Astrocyte (in vitro differentiated cells and primary cell): ENCODE measurements at regions not wholly inside any gene's neighbourhood (a gene's known extent, or its start where the extent isn't known, plus 50 kb on each side); places are given as distances from the start of the nearest gene placed in this dataset.

Source experiments
- DNase-seq: peaks from one replicate; pipeline ENCODE4 v3.0.0-alpha.2; 2010; ENCODE audit warnings: low read depth
- FAIRE-seq: peaks from 2 replicates; lab custom pipeline; 2011; peaks lifted over from hg19 to GRCh38; lab: Jason Lieb, UNC
- H2AFZ ChIP-seq: 2 replicates; pipeline ENCODE4 v1.6.0; 2012; ENCODE audit warnings: low read depth, low read length, inconsistent platforms
- H3K27ac ChIP-seq: 2 replicates; pipeline ENCODE4 v1.5.1; 2011; ENCODE audit warnings: low read depth, low read length, inconsistent platforms
- H3K27me3 ChIP-seq: 2 replicates; pipeline ENCODE4 v1.6.0; 2011; ENCODE audit warnings: low read length, inconsistent platforms; ENCODE audit not compliant: insufficient read depth
- H3K36me3 ChIP-seq: 2 replicates; pipeline ENCODE4 v1.5.1; 2011; ENCODE audit warnings: low read length, inconsistent platforms; ENCODE audit not compliant: insufficient read depth
- H3K4me1 ChIP-seq: 2 replicates; pipeline ENCODE4 v1.5.1; 2011; ENCODE audit warnings: low read length, inconsistent platforms; ENCODE audit not compliant: insufficient read depth
- H3K4me2 ChIP-seq: 2 replicates; pipeline ENCODE4 v1.6.0; 2012; ENCODE audit warnings: low read length, inconsistent platforms
- H3K4me3 ChIP-seq: 2 replicates; pipeline ENCODE4 v1.5.1; 2011; ENCODE audit warnings: low read depth, mild to moderate bottlenecking, low read length, inconsistent platforms; ENCODE audit not compliant: insufficient read depth
- H3K79me2 ChIP-seq: 2 replicates; pipeline ENCODE4 v1.6.0; 2012; ENCODE audit warnings: mild to moderate bottlenecking, low read length, inconsistent platforms; ENCODE audit not compliant: insufficient read depth
- H3K9ac ChIP-seq: 2 replicates; pipeline ENCODE4 v1.6.0; 2012; ENCODE audit warnings: mild to moderate bottlenecking, low read length, inconsistent platforms
- H3K9me3 ChIP-seq: 2 replicates; pipeline ENCODE4 v1.5.1; 2012; ENCODE audit warnings: low read depth, mild to moderate bottlenecking, low read length, inconsistent platforms; ENCODE audit not compliant: insufficient read depth
- H4K20me1 ChIP-seq: 2 replicates; pipeline ENCODE4 v1.6.0; 2012; ENCODE audit warnings: low read length, inconsistent platforms; ENCODE audit not compliant: insufficient read depth
- H3K27ac Mint-ChIP-seq: one replicate; pipeline ENCODE4 v1.8.0; 2021; ENCODE audit warnings: mild to moderate bottlenecking, mixed read lengths; ENCODE audit not compliant: unreplicated experiment
- H3K27me3 Mint-ChIP-seq: one replicate; pipeline ENCODE4 v1.8.0; 2021; ENCODE audit warnings: low read depth, mixed read lengths; ENCODE audit not compliant: unreplicated experiment
- H3K36me3 Mint-ChIP-seq: one replicate; pipeline ENCODE4 v1.8.0; 2021; ENCODE audit warnings: low read depth, mixed read lengths; ENCODE audit not compliant: unreplicated experiment
- H3K4me1 Mint-ChIP-seq: one replicate; pipeline ENCODE4 v1.8.0; 2021; ENCODE audit warnings: low read depth, mixed read lengths; ENCODE audit not compliant: unreplicated experiment
- H3K4me3 Mint-ChIP-seq: one replicate; pipeline ENCODE4 v1.8.0; 2021; ENCODE audit warnings: mild to moderate bottlenecking, moderate library complexity, mixed read lengths; ENCODE audit not compliant: unreplicated experiment
- H3K9me3 Mint-ChIP-seq: one replicate; pipeline ENCODE4 v1.8.0; 2021; ENCODE audit warnings: mild to moderate bottlenecking, mixed read lengths; ENCODE audit not compliant: unreplicated experiment
- CTCF ChIP-seq: IDR thresholded peaks from 2 replicates; pipeline ENCODE4 v1.5.1; 2011; ENCODE audit warnings: low read depth, mild to moderate bottlenecking, inconsistent platforms, low read length, moderate library complexity; ENCODE audit not compliant: insufficient read depth
- EZH2 ChIP-seq: IDR thresholded peaks from 2 replicates; pipeline ENCODE4 v1.6.1; 2012; ENCODE audit warnings: mild to moderate bottlenecking, low read length, inconsistent platforms; ENCODE audit not compliant: insufficient read depth

GRCh38 chr2:82043867-82044266 is 1739.3 kb upstream of the LRRTM1 start:
- H3K27ac ChIP-seq = no peak overlapping the region
- H4K20me1 ChIP-seq = no peaks in the 10 kb centered on the region
- no peaks in the 10 kb centered on the region for H3K27me3 ChIP-seq
- H3K36me3 ChIP-seq = no peaks in the 10 kb centered on the region
- no peak overlapping the region for H3K4me3 ChIP-seq
- Mint-ChIP-seq H3K4me3 (no peak overlapping the region), H3K36me3 (no peaks in the 10 kb centered on the region), H3K4me1 (no peaks in the 10 kb centered on the region), H3K27ac (no peak overlapping the region), H3K27me3 (no peaks in the 10 kb centered on the region), H3K9me3 (no peaks in the 10 kb centered on the region)
- no peaks in the 10 kb centered on the region for H3K4me1 ChIP-seq
- TF ChIP-seq CTCF (no peak), EZH2 (no peak)
- H3K4me2 ChIP-seq = no peak overlapping the region
- FAIRE-seq (no peak), DNase-seq (no peak)
- H3K9ac ChIP-seq = no peak overlapping the region
- H3K79me2 ChIP-seq = no peaks in the 10 kb centered on the region
- no peak overlapping the region for H2AFZ ChIP-seq
- H3K9me3 ChIP-seq = peaks cover 9% of the 10 kb centered on the region

- no peaks in the 10 kb centered on the region for H3K36me3 ChIP-seq
- peaks cover 3% of the 10 kb centered on the region for H3K9me3 ChIP-seq
- H4K20me1 ChIP-seq = no peaks in the 10 kb centered on the region
- H2AFZ ChIP-seq = no peak overlapping the region
- H3K9me3 Mint-ChIP-seq = peaks cover 2% of the 10 kb centered on the region
- no peak overlapping the region for H3K9ac ChIP-seq
- TF ChIP-seq EZH2 (no peak), CTCF (no peak)
- no peak overlapping the region for H3K27ac ChIP-seq
- no peaks in the 10 kb centered on the region for H3K4me1 ChIP-seq
- H3K4me2 ChIP-seq = no peak overlapping the region
- H3K79me2 ChIP-seq = no peaks in the 10 kb centered on the region
- no peak overlapping the region for H3K27ac Mint-ChIP-seq
- H3K36me3 Mint-ChIP-seq = no peaks in the 10 kb centered on the region
- FAIRE-seq (no peak), DNase-seq (no peak)
- H3K27me3 ChIP-seq = no peaks in the 10 kb centered on the region
- H3K4me3 ChIP-seq = no peak overlapping the region
- H3K4me1 Mint-ChIP-seq = no peaks in the 10 kb centered on the region
- H3K4me3 Mint-ChIP-seq = no peak overlapping the region
- H3K27me3 Mint-ChIP-seq = no peaks in the 10 kb centered on the region
Observed at GRCh38 chr2:82027921-82028615, 1723.5 kb upstream of the LRRTM1 start.

- no peak overlapping the region for H3K4me3 Mint-ChIP-seq
- Histone ChIP-seq H3K4me2 (no peak overlapping the region), H3K79me2 (no peaks in the 10 kb centered on the region), H3K4me1 (no peaks in the 10 kb centered on the region), H3K9me3 (no peaks in the 10 kb centered on the region), H3K27me3 (no peaks in the 10 kb centered on the region), H3K27ac (no peak overlapping the region), H3K4me3 (no peak overlapping the region), H3K36me3 (no peaks in the 10 kb centered on the region), H2AFZ (no peak overlapping the region), H4K20me1 (no peaks in the 10 kb centered on the region), H3K9ac (no peak overlapping the region)
- no peaks in the 10 kb centered on the region for H3K36me3 Mint-ChIP-seq
- no peak for DNase-seq
- no peaks in the 10 kb centered on the region for H3K4me1 Mint-ChIP-seq
- no peaks in the 10 kb centered on the region for H3K27me3 Mint-ChIP-seq
- TF ChIP-seq CTCF (no peak), EZH2 (no peak)
- FAIRE-seq = no peak
- no peaks in the 10 kb centered on the region for H3K9me3 Mint-ChIP-seq
- no peak overlapping the region for H3K27ac Mint-ChIP-seq
Observed at GRCh38 chr2:82023710-82024109, 1719.2 kb upstream of the LRRTM1 start.
